Fibroblast of lung (primary cell): ENCODE measurements at regions not wholly inside any gene's neighbourhood (a gene's known extent, or its start where the extent isn't known, plus 50 kb on each side); places are given as distances from the start of the nearest gene placed in this dataset.
"Not testable (repeated sequence)": the region's sequence is repeated elsewhere in the genome, so short reads cannot be mapped to it uniquely, and the experiment has no call there.

Experiments used
- DNase-seq, 2 donors: peaks; one replicate each; pipeline versions ENCODE4 v3.0.0 to v3.0.0-alpha.2; 2010; ENCODE audit warnings: low read depth in 2 of 2
- H2AFZ ChIP-seq: 2 replicates; pipeline ENCODE4 v1.5.1; 2012; ENCODE audit warnings: low read length, control low read depth, inconsistent platforms
- H3K27ac ChIP-seq: 2 replicates; pipeline ENCODE4 v1.5.1; 2011; ENCODE audit warnings: low read length, control low read depth; ENCODE audit not compliant: insufficient read depth
- H3K27me3 ChIP-seq: 2 replicates; pipeline ENCODE4 v1.5.1; 2011; ENCODE audit warnings: mild to moderate bottlenecking, low read length; ENCODE audit not compliant: control insufficient read depth, insufficient read depth
- H3K36me3 ChIP-seq: 2 replicates; pipeline ENCODE4 v1.5.1; 2011; ENCODE audit warnings: low read length; ENCODE audit not compliant: control insufficient read depth, insufficient read depth
- H3K4me1 ChIP-seq: 2 replicates; pipeline ENCODE4 v1.5.1; 2011; ENCODE audit warnings: low read length; ENCODE audit not compliant: control insufficient read depth, insufficient read depth; ENCODE audit errors: extremely low read depth
- H3K4me2 ChIP-seq: 2 replicates; pipeline ENCODE4 v1.5.1; 2011; ENCODE audit warnings: low read length, control low read depth; ENCODE audit not compliant: insufficient read depth; ENCODE audit errors: extremely low read depth
- H3K4me3 ChIP-seq, 4 experiments: fragments of 200-600 bp in 1 of 4; sonication (generic) in 1 of 4; replicated peaks in 1 of 4; 2 replicates each; pipeline ENCODE4 v1.5.1; 2011 to 2016; ENCODE audit warnings: low read length in 4 of 4, low read depth in 3 of 4, mild to moderate bottlenecking in 3 of 4, control low read depth in 2 of 4, inconsistent platforms in 1 of 4, mixed read lengths in 1 of 4; ENCODE audit not compliant: insufficient read depth in 1 of 4; ENCODE audit errors: control extremely low read depth in 1 of 4
- H3K79me2 ChIP-seq: 2 replicates; pipeline ENCODE4 v1.5.1; 2012; ENCODE audit warnings: mild to moderate bottlenecking, low read length, inconsistent platforms; ENCODE audit not compliant: control insufficient read depth, insufficient read depth
- H3K9ac ChIP-seq: 2 replicates; pipeline ENCODE4 v1.5.1; 2011; ENCODE audit warnings: mild to moderate bottlenecking, low read length, control low read depth; ENCODE audit not compliant: insufficient read depth
- H3K9me3 ChIP-seq: 2 replicates; pipeline ENCODE4 v1.5.1; 2012; ENCODE audit warnings: low read depth, low read length; ENCODE audit not compliant: control insufficient read depth, insufficient read depth
- H4K20me1 ChIP-seq: 2 replicates; pipeline ENCODE4 v1.5.1; 2011; ENCODE audit warnings: low read length; ENCODE audit not compliant: control insufficient read depth, insufficient read depth; ENCODE audit errors: extremely low read depth
- CTCF ChIP-seq, 2 donors: IDR thresholded peaks in 1 of 2; conservative IDR thresholded peaks in 1 of 2; 1 replicate in 1 of 2; 2 replicates in 1 of 2; pipeline ENCODE4 v1.5.1; 2011 to 2012; ENCODE audit warnings: low read length in 2 of 2, control low read depth in 1 of 2, inconsistent platforms in 1 of 2, low read depth in 1 of 2, mild to moderate bottlenecking in 1 of 2
- EZH2 ChIP-seq: IDR thresholded peaks from 2 replicates; pipeline ENCODE4 v1.5.1; 2012; ENCODE audit warnings: low read length, control low read depth, mild to moderate bottlenecking; ENCODE audit errors: missing control alignments

- no peak overlapping the region for H3K4me3 ChIP-seq
- H4K20me1 ChIP-seq, result no peaks in the 10 kb centered on the region
- H3K4me1 ChIP-seq, result no peaks in the 10 kb centered on the region
- H3K9ac ChIP-seq, result no peak overlapping the region
- no peak overlapping the region for H3K27ac ChIP-seq
- H3K9me3 ChIP-seq, result no peaks in the 10 kb centered on the region
- no peaks in the 10 kb centered on the region for H3K36me3 ChIP-seq
- no peak overlapping the region for H2AFZ ChIP-seq
- no peaks in the 10 kb centered on the region for H3K79me2 ChIP-seq
- H3K27me3 ChIP-seq, result no peaks in the 10 kb centered on the region
- DNase-seq, result no peak
- no peak overlapping the region for H3K4me2 ChIP-seq
- TF ChIP-seq EZH2 (no peak), CTCF (conservative IDR thresholded peaks at IDR 0.05 in 1 of 2, IDR thresholded peaks at IDR 0.05 in 1 of 2; ENCODE audit: low read depth in 1 of 2, low read length in 2 of 2) (no peak)
These were observed 55.6 kb upstream of the IMP4 start for GRCh38 chr2:130286983-130287655.

GRCh38 chr2:130283341-130283869 lies 59.3 kb upstream of the IMP4 start:
- not testable (repeated sequence) for H4K20me1 ChIP-seq, H3K9ac ChIP-seq, H3K4me3 ChIP-seq, H3K4me1 ChIP-seq, H2AFZ ChIP-seq, H3K4me2 ChIP-seq, H3K27ac ChIP-seq, H3K36me3 ChIP-seq, H3K79me2 ChIP-seq, DNase-seq, H3K9me3 ChIP-seq, H3K27me3 ChIP-seq

GRCh38 chr2:130279551-130279950 lies 63.1 kb upstream of the IMP4 start:
- H3K4me3 ChIP-seq, DNase-seq, H3K79me2 ChIP-seq, H3K36me3 ChIP-seq, H3K27me3 ChIP-seq, H3K9ac ChIP-seq, H3K27ac ChIP-seq, H4K20me1 ChIP-seq, H3K4me1 ChIP-seq, H2AFZ ChIP-seq, H3K4me2 ChIP-seq, H3K9me3 ChIP-seq: not testable (repeated sequence)

- not testable (repeated sequence) for H3K4me3 ChIP-seq, H3K36me3 ChIP-seq, H4K20me1 ChIP-seq, H3K4me1 ChIP-seq, H3K27ac ChIP-seq, H3K27me3 ChIP-seq, DNase-seq, H3K79me2 ChIP-seq, H2AFZ ChIP-seq, H3K9ac ChIP-seq, H3K4me2 ChIP-seq, H3K9me3 ChIP-seq
These were observed 70.1 kb upstream of the TUBA3E start for GRCh38 chr2:130268333-130268732.

GRCh38 chr2:130267572-130267971 lies 69.3 kb upstream of the TUBA3E start:
- H3K27ac ChIP-seq, H3K9ac ChIP-seq, H3K36me3 ChIP-seq, H4K20me1 ChIP-seq, H3K4me2 ChIP-seq, H3K9me3 ChIP-seq, H2AFZ ChIP-seq, DNase-seq, H3K4me1 ChIP-seq, H3K27me3 ChIP-seq, H3K79me2 ChIP-seq, H3K4me3 ChIP-seq: not testable (repeated sequence)

GRCh38 chr2:130266836-130267235 lies 68.6 kb upstream of the TUBA3E start:
- H3K27me3 ChIP-seq, H3K36me3 ChIP-seq, H3K9ac ChIP-seq, H3K4me3 ChIP-seq, H2AFZ ChIP-seq, H4K20me1 ChIP-seq, H3K9me3 ChIP-seq, H3K4me1 ChIP-seq, H3K4me2 ChIP-seq, H3K27ac ChIP-seq, H3K79me2 ChIP-seq, DNase-seq: not testable (repeated sequence)
